Lower leg skin (tissue), 3 donors: ENCODE measurements at regions not wholly inside any gene's neighbourhood (a gene's known extent, or its start where the extent isn't known, plus 50 kb on each side); places are given as distances from the start of the nearest gene placed in this dataset.

Experiments
- POLR2A ChIP-seq, 2 donors: fragments of 450-650 bp; IDR thresholded peaks; one replicate each; pipeline ENCODE4 v1.6.1; 2016 to 2017; ENCODE audit warnings: antibody characterized with exemption in 2 of 2, mild to moderate bottlenecking in 1 of 2, moderate library complexity in 1 of 2
- TF ChIP-seq, protein P1 (sequence below), 3 donors: fragments of 450-650 bp; IDR thresholded peaks; one replicate each; pipeline ENCODE4 v1.5.1; 2016; ENCODE audit warnings: antibody characterized with exemption in 3 of 3, mild to moderate bottlenecking in 3 of 3, moderate library complexity in 2 of 3

GRCh38 chr4:63232058-63232457, 1177.2 kb downstream of the TECRL start:
- TF ChIP-seq, protein P1, sequence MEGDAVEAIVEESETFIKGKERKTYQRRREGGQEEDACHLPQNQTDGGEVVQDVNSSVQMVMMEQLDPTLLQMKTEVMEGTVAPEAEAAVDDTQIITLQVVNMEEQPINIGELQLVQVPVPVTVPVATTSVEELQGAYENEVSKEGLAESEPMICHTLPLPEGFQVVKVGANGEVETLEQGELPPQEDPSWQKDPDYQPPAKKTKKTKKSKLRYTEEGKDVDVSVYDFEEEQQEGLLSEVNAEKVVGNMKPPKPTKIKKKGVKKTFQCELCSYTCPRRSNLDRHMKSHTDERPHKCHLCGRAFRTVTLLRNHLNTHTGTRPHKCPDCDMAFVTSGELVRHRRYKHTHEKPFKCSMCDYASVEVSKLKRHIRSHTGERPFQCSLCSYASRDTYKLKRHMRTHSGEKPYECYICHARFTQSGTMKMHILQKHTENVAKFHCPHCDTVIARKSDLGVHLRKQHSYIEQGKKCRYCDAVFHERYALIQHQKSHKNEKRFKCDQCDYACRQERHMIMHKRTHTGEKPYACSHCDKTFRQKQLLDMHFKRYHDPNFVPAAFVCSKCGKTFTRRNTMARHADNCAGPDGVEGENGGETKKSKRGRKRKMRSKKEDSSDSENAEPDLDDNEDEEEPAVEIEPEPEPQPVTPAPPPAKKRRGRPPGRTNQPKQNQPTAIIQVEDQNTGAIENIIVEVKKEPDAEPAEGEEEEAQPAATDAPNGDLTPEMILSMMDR (IDR thresholded peaks at IDR 0.05) = no peak
- TF ChIP-seq POLR2A (IDR thresholded peaks at IDR 0.05) = no peak
